NCI-H510A treated with DMSO at 0.1 percent for 48 hours (cell line): ENCODE measurements at regions not wholly inside any gene's neighbourhood (a gene's known extent, or its start where the extent isn't known, plus 50 kb on each side); places are given as distances from the start of the nearest gene placed in this dataset.

Source experiments
- DNase-seq: peaks from one replicate; lab custom pipeline; 2025; lab: John Stamatoyannopoulos, UW

DNA sequence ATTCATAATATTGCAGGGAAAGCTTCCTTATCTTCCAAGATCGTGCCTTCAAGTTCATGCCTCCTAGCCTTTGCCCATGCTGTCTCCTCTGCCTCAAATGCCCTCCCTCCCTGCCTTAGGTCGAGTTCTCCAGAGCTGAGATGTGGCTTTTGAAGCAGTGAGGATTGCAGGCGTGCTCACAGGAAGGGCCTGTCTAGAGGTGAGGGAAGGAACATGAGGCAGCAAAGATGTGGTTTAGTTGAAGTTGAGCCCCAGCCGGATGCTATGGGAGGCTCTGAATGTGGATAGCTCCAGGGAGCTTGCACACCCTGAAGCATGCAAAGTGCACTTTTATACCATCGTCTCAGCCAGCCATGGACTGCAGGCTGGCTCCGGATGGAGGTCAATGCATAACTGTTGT is 754.6 kb upstream of the EEF2KMT start:
- no peak for DNase-seq

GRCh38 chr16:5851393-5851982 is 753.9 kb upstream of the EEF2KMT start:
- no peak for DNase-seq

GRCh38 chr16:5850632-5851392 is 753.2 kb upstream of the EEF2KMT start:
- no peak for DNase-seq

- DNase-seq: no peak
Observed at GRCh38 chr16:5845046-5845445, 747.5 kb upstream of the EEF2KMT start.

DNA sequence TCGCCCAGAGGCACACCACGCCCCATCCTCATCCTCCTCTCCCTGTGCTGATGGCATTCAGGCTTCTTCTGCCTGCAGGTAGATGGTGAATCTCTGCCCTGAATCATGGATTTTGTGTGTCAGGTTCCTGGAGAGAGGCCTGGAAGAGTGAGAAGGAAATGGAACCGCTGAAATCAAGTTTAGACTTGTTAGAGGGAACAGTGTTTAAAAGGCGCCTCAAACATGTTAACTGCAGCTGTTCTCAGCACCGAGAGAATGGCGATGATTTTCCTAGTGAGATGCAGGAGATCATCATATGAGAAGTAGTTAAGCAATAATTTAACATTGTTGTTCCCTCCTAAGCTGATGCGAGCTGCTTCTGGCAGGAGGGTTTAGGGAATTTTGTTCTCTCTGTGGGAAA is 744.4 kb upstream of the EEF2KMT start:
- no peak for DNase-seq

DNA sequence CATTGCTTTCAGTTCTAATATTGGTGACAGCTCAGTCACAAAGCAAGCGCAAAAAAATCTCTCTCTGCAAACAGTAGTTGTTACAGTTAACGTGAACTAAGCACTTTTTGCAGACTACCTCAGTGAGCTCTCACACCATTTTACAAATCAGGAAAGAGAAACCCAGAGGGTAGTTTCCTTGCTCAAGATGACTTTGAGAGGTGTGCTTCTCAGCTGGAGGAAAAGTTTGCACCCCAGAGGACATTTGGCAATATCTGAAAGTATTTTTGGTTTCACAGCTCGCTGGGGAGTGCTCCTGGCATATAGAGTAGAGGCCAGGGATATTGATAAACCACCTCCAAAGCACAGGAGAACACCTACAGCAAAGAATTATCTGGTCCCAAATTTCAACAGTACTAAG is 741.1 kb upstream of the EEF2KMT start:
- no peak for DNase-seq

DNA sequence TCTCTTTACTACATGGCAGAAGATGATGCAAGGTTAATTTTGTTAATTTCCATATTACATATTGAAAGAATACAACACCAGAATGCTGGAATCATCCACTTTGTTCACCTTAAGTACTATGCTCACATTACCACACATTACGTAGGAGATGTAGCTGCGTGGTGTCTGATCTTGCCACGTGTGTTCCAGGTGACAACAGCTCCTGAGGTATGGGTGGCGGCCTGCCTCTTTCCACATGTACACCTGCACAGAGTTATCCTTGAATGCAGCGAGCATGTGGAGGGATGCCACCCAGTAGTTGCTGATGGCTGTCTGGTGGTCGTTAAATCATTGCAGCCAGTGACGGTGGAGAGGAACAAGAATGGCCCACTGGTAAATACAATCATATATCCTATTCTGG is 740.5 kb upstream of the EEF2KMT start:
- DNase-seq: no peak

- no peak for DNase-seq
Observed at GRCh38 chr16:5837007-5837670, 739.5 kb upstream of the EEF2KMT start.

DNA sequence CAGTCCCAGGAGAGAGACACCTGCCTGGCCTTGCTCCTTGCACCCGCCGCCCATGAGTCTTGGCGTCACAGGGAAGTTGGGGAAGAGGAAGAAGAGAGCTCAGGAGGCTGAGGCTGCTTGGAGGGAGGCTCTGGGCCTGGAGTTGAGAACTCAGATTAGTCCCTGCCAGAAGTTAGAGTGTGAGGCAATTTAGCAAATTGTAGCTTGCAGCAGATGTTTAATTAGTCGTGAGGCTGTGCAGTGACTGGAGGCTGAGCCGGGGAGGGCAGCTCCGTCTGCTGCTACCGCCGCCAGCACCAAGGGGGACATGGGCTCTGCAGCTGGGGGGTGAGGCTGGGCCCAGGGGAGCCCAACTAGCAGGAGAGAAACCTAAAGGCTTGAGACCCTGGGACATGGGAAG is 738.3 kb upstream of the EEF2KMT start:
- DNase-seq: no peak

- DNase-seq: no peak
Observed at GRCh38 chr16:5826332-5826731, 728.7 kb upstream of the EEF2KMT start.

DNA sequence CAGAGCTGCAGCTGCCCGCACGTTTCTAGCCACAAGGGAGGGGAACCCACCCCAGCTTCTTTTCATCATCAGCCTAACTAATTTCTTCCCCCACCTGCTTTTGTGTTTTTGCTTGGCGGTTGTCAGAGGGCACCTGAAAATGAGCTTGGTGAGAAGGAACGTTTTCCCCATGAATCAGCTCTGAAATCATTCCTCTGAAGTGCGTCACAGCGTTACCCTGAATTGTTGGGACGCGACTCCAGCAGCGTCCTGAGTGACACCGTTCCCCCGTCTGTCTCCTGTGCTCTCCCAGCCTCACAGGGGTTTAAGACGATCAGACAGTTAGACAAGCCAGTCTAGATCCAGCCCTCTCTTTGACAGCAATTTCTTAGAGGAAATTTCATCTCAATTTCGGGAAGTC is 722.9 kb upstream of the EEF2KMT start:
- DNase-seq: no peak

DNA sequence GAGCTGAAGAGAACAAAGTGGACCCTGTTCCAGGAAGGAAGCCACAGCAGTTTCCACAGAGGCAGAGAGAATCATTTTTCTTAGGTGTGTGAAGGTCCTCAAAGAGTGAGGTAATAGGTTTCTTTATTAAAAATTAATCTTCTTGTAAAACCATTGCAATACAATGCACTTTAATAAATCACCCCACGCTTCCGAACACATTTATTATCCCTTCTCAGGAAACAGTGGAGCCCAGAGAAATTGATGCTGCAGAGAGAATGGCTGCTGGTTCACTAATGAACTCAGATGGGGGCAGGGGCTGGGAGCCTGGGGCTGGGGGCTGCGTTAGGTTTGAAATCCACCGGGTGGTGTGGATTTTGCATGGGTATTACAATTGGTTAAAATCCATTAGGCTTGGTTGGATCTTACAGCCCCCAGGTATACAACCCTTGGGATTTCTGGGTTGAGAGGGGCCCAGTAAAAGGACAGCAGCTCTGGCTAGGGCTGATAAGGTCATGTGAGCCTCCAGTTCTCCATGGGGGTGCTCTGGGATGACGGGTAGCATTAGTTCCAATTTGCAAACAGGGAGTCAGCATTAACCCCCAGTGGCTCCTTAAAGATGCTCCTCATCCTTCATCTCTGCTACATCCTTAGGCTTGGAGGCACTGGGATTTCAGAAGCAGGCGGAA is 718.1 kb upstream of the EEF2KMT start:
- DNase-seq: no peak

DNA sequence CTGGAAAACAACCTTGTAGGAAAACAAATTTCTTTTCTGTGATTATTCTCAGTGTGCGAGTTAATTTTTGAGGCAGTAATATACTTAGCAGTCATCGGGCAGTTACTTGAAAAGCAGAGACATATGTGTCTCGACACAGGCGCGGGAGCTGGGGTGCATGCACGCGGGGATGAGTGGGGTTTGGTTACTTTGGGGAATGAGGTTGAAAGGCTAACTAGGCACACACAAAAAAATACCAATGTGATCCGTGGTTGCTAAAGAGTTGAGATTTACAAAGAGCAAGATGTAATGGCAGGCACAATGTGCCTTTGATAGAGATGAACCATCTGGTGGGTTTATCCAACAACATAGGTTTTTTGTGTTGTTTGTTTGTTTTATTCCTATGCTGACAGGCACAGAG is 703.8 kb upstream of the EEF2KMT start:
- DNase-seq: no peak

GRCh38 chr16:5793556-5793955 is 696.0 kb upstream of the EEF2KMT start:
- no peak for DNase-seq

DNA sequence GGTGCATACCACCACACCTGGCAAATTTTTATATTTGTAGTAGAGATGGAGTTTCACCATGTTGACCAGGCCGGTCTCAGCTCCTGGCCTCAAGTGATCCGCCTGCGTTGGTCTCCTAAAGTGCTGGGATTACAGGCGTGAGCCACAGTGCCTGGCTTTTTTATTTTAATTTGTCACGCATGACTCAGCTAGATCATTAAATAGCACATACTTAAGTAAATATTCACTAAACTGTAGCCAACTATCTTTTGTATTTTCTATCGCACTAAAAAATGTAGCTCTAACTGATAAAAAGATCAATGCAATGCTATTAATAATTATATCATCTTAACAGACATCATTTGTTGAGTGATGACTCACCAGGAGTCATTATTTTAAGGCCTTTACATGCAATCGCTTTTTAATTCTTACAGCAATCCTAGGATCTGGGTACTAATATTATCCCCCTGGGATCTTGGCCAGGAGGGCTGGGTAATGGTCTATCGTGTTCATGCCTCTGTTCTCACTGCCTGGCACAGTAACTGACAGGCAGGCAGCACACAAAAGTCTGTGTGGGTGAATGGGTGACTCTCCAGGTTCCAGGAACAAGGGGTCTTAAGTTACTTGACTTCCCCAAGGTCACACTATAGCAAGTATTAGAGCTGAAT is 693.5 kb upstream of the EEF2KMT start:
- DNase-seq: no peak

DNA sequence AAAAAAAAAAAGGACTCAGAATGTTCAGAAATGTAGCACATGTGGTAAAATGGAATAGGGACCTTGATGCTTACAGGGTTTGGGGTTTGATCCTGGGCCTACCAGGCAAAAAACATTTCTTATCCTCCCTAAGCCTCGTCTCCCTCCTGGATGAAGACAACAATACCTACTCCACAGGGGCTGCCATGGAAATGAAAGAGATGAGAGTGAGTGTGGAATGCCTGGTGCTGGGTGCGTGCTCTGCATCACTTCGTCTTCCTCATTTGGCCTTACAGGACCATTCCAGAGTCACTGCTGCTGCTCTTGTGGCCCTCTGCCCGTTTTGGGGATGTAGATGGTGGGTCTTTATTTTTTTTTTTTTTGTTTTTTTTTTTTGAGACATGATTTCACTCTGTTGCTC is 692.9 kb upstream of the EEF2KMT start:
- DNase-seq: no peak

- DNase-seq: no peak
Observed at GRCh38 chr16:5789033-5789432, 691.4 kb upstream of the EEF2KMT start.

GRCh38 chr16:5781436-5781835 is 683.8 kb upstream of the EEF2KMT start:
- DNase-seq: no peak

DNA sequence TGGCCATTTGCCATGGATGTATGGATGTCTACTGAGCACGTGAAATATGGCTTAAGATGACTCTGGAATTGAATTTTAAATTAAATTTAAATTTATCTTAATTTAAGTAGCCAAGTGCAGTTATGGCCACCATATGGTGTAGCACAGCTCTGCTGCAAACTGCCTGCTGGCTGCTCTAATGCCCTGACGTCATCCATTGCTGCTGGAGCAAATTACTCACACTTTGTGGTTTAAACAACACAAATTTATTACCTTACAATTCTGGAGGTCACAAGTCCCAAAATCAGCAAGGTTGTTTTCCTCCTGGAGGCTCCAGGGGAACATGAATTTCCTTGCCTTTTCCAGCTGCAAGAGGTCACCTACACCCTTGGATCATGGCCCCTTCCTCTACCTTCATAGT is 679.3 kb upstream of the EEF2KMT start:
- no peak for DNase-seq

- no peak for DNase-seq
Observed at GRCh38 chr16:5775916-5776315, 678.3 kb upstream of the EEF2KMT start.

DNA sequence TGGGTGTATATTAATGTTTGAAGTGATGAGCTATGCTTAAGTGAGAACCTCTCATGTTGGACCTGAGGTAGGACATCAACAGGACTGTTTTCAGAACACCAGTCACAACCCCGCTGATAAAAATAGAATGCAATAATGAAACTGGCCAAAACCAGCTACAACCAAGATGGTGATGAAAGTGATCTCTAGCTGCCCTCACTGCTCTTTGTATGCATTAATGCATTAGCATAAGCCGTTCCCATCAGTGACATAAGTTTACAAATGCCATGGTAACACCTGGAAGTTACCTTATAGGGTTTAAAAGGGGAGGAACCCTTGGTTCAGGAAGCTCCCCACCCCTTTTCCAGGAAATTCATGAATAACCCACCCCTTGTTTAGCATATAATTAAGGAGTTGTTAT is 672.5 kb upstream of the EEF2KMT start:
- no peak for DNase-seq

DNA sequence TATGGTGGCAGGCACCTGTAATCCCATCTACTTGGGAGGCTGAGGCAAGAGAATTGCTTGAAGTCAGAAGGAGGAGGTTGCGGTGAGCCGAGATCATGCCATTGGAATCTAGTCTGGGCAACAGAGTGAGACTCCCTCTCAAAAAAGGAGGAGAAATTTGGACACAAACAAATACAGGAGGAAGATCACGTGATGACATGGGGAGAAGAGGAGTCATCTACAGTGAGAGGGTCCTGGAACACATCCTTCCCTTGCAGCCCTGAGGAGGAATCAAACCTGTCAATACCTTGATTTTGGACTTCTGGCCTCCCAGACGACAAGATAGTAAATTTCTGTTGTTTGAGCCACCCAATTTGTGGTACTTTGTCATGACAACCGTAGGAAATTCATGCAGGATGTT is 671.9 kb upstream of the EEF2KMT start:
- DNase-seq: no peak
